ENCODE measurements at regions not wholly inside any gene's neighbourhood (a gene's known extent, or its start where the extent isn't known, plus 50 kb on each side); places are given as distances from the start of the nearest gene placed in this dataset.

DNA sequence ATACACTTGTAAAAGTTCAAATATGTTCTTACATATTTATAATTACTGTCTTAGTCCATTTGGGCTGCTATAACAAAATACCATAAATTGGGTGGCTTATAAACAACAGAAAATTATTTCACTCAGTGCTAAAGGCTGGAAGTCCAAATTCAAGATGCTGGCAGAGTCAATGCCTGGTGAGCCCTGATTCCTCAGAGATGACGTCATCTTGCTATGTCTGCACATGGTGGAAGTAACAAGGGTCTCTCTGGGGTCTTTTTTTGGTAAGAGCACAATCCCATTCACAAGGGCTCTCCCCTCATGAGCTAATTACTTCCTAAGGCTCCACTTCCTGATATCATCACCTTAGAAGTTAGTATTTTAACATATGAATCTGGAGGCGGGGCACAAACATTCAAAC, 108.0 kb upstream of the DUSP10 start:
- DNase-seq = no peak
- intact Hi-C loops (cut with DNase I) = loop anchor here (10.0 kb wide), 1 partner anchor 55 kb away; no protein-coding TSS in a partner anchor
- no peak for ATAC-seq (ENCODE audit: poor library complexity)

- no peak for ATAC-seq (ENCODE audit: poor library complexity)
- intact Hi-C loops (cut with DNase I) = no loop called here
- DNase-seq = no peak
Measured at GRCh38 chr1:221849110-221849509, 107.2 kb upstream of the DUSP10 start.

GRCh38 chr1:221847676-221848075, 105.8 kb upstream of the DUSP10 start:
- ATAC-seq (ENCODE audit: poor library complexity) = no peak
- DNase-seq = no peak
- intact Hi-C loops (cut with DNase I) = no loop called here

DNA sequence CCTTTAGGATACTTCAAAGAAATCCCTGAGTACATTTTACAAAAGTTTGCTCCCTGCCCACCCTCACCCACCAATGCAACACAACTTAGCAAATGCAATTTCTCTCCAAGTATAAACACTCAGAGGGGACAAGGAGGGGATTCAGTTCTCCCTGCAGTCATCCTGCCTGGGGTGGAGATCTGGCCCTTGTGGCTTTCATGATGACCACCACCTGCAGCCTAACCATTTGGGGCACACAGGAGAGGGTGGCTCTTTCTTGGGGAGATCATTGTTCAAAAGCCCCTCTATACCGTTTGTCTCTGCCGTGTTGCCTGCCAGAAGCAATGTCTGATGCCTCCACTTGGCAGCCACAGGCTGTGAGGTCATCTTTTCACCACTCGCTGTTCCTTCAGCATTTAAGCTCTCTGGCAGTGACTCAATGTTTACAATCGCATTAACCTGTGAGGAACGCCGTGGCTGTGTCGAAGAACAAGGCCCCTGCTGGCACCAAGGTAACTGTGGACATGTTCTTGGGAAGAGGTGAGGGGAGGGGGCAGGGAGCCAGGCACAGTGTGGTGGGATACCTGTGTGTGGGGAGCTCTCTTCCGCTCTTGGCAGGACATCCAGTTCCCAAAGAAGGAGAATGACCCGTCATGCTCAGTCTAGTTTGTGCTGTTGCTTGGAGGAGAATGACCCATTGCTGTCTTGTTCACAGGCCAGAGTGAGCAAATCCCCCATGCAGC, 103.9 kb upstream of the DUSP10 start:
- DNase-seq = no peak
- intact Hi-C loops (cut with DNase I) = no loop called here
- no peak for ATAC-seq (ENCODE audit: poor library complexity)

DNA sequence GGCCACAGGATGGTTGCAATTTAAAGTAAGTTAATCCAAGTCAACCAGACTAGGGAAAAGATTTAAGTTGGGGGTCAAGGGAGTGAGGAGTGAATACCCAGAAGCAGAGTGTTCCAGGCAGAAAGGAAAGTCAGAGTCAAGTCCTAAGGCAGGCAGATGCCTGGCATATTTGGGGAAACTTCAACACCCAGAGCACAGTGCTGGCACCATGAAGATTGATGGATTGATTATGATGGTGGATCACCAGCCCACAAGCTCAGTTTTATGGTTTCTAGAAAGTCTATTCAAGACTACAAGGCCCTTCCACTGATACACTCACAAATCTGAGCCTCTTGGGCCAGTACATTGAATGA, 100.1 kb upstream of the DUSP10 start:
- intact Hi-C loops (cut with DNase I) = no loop called here
- no peak for DNase-seq
- no peak for ATAC-seq (ENCODE audit: poor library complexity)

DNA sequence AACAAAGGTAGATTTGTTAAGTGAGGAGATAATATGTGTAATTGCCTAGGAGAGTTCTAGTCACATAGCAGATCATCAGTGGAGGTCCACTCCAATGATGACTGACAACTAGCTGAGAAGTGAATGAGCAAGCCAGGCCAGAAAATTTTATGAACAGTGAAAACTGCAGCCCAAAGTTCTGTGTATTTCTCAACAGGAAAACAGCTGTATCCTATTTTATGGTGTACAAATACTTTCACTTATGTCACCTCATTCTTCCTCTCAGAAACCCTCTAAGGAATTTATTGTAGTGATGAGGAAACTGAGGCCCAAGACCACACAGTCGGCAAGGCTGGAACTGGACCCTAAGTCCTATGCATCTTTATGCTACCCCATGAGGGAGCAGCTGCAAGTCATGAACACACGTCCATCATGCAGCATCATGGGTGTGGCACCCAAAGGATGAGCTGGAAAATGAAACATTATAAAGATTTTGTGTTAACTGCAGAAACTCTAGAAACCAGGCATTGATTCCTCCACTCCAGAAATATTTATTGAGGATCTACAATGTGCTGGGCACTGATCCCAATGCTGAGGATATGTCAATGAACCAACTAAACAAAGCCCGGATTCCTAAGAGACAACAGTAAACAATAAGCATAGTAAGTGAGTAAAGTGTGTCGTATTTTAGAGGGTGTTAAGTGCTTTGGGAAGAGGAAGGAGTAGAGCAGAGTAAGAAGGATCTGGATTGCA, 99.5 kb upstream of the DUSP10 start:
- DNase-seq (no peak), ATAC-seq (ENCODE audit: poor library complexity) (peak; percentile 67)
- intact Hi-C loops (cut with DNase I) = no loop called here

DNA sequence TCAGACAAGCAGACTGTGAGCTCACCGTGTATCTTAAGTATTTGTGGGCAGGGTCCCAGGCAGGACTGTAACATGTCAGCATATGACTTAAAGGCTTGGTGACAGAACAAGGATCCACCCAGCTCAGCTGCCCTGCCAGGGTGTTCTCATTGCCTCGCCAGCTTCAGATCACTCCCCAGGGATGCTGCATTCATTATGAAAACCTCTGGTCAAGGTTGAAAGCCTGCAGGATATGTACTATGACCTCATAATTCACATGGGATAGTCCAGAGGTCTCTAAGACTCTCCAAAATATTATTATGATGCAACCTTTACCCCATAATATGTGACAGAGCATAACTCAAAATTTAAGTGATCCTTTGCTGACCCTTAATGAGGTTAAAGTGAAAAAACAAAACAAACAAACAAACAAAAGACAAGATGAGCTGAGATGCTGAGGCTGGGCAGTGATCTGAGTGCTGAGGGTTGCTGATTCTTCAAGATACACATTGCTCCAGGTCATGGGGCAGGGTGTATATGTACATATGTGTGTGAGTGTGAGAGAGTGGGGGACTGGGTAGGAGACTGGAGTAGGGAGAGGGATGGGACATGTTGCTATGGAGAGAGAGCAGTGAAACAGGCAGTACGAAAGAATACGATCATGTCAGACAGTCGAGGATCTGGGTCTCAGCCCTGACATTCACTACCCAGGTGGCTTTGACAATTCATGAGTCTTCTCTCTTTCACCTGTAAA, 98.8 kb upstream of the DUSP10 start:
- intact Hi-C loops (cut with DNase I) = no loop called here
- ATAC-seq (ENCODE audit: poor library complexity) (peak; percentile 85), DNase-seq (peak; percentile 67)

- DNase-seq (peak; percentile 81), ATAC-seq (ENCODE audit: poor library complexity) (peak; percentile 76)
- intact Hi-C loops (cut with DNase I) = no loop called here
Measured at GRCh38 chr1:221839782-221840395, 98.0 kb upstream of the DUSP10 start.

GRCh38 chr1:221839321-221839720, 97.4 kb upstream of the DUSP10 start:
- DNase-seq (no peak), ATAC-seq (ENCODE audit: poor library complexity) (no peak)
- intact Hi-C loops (cut with DNase I) = no loop called here

DNA sequence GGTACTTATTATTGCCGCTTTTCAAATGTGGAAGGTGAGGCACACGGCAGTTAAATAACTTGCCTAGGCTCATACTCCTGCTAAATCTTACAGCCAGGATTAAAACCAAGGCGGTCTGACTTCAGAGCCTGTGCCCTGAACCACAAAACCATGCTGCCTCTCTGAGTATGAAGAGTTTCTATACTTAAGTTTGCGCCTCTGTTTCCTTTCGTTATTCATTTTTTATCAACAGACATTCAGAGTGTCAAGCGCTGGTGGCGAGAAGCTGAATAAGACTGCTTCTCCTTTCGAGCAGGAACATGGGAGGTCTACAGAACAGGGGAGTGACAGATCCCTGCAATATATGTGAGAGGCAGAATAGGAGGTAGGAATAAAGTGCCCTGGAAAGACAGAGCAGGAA, 96.0 kb upstream of the DUSP10 start:
- ATAC-seq (ENCODE audit: poor library complexity) (no peak), DNase-seq (no peak)
- intact Hi-C loops (cut with DNase I) = no loop called here

DNA sequence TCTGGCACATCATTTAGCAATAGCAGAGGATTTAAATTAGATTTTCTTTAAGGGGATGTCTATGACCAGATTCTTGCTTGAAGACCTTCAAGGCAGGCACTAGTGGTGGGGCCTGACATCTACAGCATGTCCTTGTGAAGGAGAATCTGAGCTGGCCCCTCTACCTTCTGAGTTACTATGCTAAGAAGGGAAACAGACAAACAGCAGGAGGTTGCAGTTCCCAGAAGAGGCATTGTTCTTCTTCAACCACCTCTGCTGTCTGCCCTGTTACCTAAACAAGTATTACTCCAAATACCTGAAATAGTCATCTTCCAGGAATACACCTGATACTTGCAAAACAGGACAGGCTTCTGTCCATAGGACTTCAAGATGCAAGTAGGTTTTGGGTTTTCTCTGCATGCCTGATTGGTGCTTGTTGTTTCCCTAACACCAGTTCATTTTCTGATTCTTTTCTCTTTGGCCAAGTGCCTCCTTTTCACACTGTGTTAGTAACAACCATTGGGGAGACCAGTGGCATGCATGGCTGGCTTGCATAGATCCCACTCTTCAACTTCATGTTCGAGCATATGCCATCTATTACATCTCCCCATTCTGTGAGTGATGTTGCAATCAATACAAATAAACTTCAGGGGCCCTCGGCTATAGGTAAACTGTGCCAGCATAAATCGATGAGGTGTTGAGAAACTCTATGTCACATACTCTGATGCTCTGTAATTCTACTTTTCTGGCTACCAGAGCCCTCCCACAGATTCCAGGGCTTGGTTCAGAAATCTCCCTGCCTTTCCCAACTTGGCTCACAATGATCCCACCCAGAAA, 93.0 kb upstream of the DUSP10 start:
- intact Hi-C loops (cut with DNase I) = no loop called here
- no peak for ATAC-seq (ENCODE audit: poor library complexity)
- DNase-seq = no peak

- intact Hi-C loops (cut with DNase I) = no loop called here
- ATAC-seq (ENCODE audit: poor library complexity) = peak; percentile 82
- no peak for DNase-seq
Measured at GRCh38 chr1:221832617-221833016, 90.7 kb upstream of the DUSP10 start.

DNA sequence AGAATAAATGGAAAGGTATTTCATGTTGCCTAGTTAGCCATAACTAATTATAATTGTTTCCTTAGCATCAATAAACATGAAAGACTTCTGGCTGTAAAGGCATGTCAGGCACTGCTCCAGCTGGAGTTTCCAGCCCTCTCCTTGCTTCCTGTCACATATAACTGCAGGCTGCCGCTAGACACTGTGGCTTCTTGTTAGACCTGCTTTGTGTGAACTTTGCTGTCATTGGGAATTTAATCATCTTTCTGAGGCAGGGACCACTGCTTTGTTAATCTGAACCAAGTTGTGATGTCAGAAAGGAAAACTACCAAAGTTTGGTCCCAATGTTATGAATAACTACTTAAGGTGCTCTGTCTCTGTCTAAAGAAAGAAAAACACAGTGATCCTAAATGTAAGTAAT, 90.3 kb upstream of the DUSP10 start:
- intact Hi-C loops (cut with DNase I) = no loop called here
- DNase-seq = no peak
- ATAC-seq (ENCODE audit: poor library complexity) = peak; percentile 30

DNA sequence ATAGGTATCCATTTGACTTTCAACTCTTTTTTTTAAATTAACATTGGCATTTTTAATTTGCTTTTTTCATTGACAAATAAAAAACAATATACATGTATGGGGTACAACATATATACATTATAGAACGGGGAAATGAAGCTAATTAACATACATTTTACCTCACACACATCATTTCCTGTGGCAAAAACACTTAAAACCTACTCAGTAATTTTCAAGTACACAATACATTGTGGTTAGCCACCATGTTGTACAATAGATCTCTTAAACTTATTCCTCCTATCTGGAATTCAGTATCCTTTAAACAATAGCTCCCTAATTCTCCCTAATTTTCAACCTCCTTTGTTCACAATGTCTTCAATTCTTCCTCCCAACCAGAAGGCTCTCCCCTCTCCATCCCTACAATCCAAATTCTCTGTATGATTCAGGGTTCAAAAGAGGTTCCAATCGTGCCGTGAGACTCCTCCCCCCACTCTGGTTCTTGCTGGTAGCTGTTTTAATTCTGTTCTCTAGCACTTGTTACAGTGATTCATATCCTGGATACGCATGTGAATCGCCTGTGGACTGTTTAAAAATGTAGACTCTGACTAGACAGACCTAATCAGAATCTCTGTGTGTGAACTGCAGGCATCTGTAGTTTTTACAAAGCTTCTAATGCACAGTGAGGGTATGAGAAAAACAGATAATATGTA, 87.6 kb upstream of the DUSP10 start:
- ATAC-seq (ENCODE audit: poor library complexity) = no peak
- intact Hi-C loops (cut with DNase I) = no loop called here
- no peak for DNase-seq

DNA sequence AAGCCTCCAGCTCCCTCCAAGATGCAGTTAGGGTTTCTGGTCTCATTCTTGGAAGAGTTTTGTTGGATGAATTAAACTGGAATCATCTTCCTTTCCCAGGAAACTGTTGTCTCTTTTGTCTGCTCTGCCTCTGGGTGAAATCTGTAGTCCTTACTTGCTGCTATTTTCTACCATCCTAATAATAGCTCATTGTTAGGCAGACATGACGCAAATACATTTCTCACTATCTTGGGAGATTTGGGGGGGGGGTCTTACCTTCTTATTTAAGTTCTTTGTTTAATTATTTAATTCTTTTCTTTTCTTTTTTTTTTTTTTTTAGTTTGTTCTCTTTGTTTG, 85.4 kb upstream of the DUSP10 start:
- peak; percentile 62 for ATAC-seq (ENCODE audit: poor library complexity)
- intact Hi-C loops (cut with DNase I) = no loop called here
- no peak for DNase-seq

DNA sequence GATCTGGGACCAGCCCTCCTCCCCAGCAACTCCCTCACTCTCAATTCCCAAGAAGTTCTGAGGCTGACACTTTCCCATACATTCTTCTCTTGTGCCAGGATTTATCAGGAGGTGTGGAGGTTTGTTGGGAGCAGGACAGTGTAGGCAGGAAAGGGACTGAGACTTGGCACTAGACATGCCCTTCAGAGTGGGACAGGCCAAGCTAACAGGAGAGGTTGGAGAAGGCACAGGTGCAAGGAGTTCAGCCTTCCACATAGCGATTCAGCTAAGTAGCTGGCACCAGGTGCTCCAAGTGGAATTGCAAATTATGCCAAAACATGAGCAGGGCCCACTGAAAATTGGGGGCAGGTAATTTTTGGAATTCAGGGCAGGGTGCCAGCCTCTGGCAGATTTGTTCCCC, 83.0 kb upstream of the DUSP10 start:
- ATAC-seq (ENCODE audit: poor library complexity) (no peak), DNase-seq (no peak)
- intact Hi-C loops (cut with DNase I) = no loop called here

DNA sequence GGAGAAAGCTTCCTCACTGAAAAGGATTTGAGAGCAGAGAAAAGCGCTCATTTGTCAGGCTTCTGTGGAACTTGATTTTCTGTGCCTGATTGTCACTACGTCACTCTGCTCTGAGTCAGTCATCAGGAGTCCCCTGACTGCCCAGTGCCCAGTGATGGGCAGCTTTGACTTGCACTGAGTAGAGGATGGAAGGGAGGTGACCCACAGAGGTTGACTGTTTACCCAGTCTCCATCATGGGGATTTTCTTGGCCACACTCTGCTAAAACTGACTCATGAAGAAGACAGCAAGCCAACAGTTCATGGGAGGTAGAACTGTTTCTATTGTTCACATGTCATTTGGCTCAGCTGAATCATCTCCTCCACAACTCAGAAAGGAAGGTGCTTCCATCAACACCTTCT, 82.1 kb upstream of the DUSP10 start:
- DNase-seq (no peak), ATAC-seq (ENCODE audit: poor library complexity) (no peak)
- intact Hi-C loops (cut with DNase I) = no loop called here

- DNase-seq (no peak), ATAC-seq (ENCODE audit: poor library complexity) (no peak)
- intact Hi-C loops (cut with DNase I) = no loop called here
Measured at GRCh38 chr1:221823561-221823960, 81.7 kb upstream of the DUSP10 start.
